Stomach (tissue), 8 donors: ENCODE measurements at regions not wholly inside any gene's neighbourhood (a gene's known extent, or its start where the extent isn't known, plus 50 kb on each side); places are given as distances from the start of the nearest gene placed in this dataset.
"Not testable (repeated sequence)": the region's sequence is repeated elsewhere in the genome, so short reads cannot be mapped to it uniquely, and the experiment has no call there.

Source experiments
- DNase-seq, 2 donors: peaks; one replicate each; pipeline versions ENCODE4 v3.0.0 to v3.0.0-alpha.2; 2013 to 2019
- H3K27ac ChIP-seq, 5 donors: fragments of 200-600 bp in 4 of 5; sonication (generic) in 4 of 5; one replicate each; pipeline ENCODE4 v1.5.1; 2013 to 2019; ENCODE audit warnings: mild to moderate bottlenecking in 1 of 5, moderate library complexity in 1 of 5
- H3K27me3 ChIP-seq, 3 donors: fragments of 200-600 bp; sonication (generic); one replicate each; pipeline ENCODE4 v1.5.1; 2017 to 2019; ENCODE audit warnings: mixed run types in 1 of 3
- H3K36me3 ChIP-seq, 4 donors: fragments of 200-600 bp; sonication (generic); 1 replicate in 3 of 4; 2 replicates in 1 of 4; pipeline ENCODE4 v1.5.1; 2016 to 2019
- H3K4me1 ChIP-seq, 4 donors: fragments of 200-600 bp; sonication (generic); one replicate each; pipeline ENCODE4 v1.5.1; 2016 to 2019
- H3K4me3 ChIP-seq, 4 donors: fragments of 200-600 bp; sonication (generic) in 3 of 4; one replicate each; pipeline ENCODE4 v1.5.1; 2016 to 2019; ENCODE audit warnings: mild to moderate bottlenecking in 1 of 4
- H3K9me3 ChIP-seq, 4 donors: fragments of 200-600 bp; sonication (generic); one replicate each; pipeline ENCODE4 v1.5.1; 2016 to 2019
- EP300 ChIP-seq: sonication (generic); formaldehyde crosslinking; IDR thresholded peaks from one replicate; pipeline ENCODE4 v1.6.1; 2017; ENCODE audit warnings: antibody characterized with exemption
- POLR2A ChIP-seq, 4 donors: fragments of 450-650 bp; IDR thresholded peaks; one replicate each; pipeline ENCODE4 v1.6.1; 2016; ENCODE audit warnings: antibody characterized with exemption in 4 of 4, control low read depth in 2 of 4, mild to moderate bottlenecking in 1 of 4, moderate library complexity in 1 of 4
- POLR2AphosphoS5 ChIP-seq, 3 donors: sonication (generic); formaldehyde crosslinking; IDR thresholded peaks; one replicate each; pipeline ENCODE4 v1.6.1; 2016; ENCODE audit warnings: antibody characterized with exemption in 3 of 3
- WGBS, 5 donors: extraction: QIAGEN DNeasy Blood & Tissue Kit in 3 of 5; methylation state at CpG; one replicate each; pipeline versions ENCODE4 v1.1.5 to v1.1.7; 2013 to 2018; 5-methylcytosine and 5-hydroxymethylcytosine counted together
- intact Hi-C: fragments of 100-400 bp; cut with DNase I; formaldehyde crosslinking; loops from one replicate; pipeline ENCODE4 v1.15.1; 2023; ENCODE audit warnings: low total_unique reads
- TF ChIP-seq, protein P1 (sequence below), 7 experiments: fragments of 450-650 bp in 4 of 7; fragments of 200-600 bp in 3 of 7; sonication (generic) in 3 of 7; IDR thresholded peaks; one replicate each; pipeline ENCODE4 v1.5.1; 2016 to 2019; ENCODE audit warnings: antibody characterized with exemption in 7 of 7, control low read depth in 2 of 7, mild to moderate bottlenecking in 1 of 7
- donor health status: healthy with polysubstance abuse.
- donor health status: Bipolar disorder and iron deficiency.
- donor health status: healthy.

DNA sequence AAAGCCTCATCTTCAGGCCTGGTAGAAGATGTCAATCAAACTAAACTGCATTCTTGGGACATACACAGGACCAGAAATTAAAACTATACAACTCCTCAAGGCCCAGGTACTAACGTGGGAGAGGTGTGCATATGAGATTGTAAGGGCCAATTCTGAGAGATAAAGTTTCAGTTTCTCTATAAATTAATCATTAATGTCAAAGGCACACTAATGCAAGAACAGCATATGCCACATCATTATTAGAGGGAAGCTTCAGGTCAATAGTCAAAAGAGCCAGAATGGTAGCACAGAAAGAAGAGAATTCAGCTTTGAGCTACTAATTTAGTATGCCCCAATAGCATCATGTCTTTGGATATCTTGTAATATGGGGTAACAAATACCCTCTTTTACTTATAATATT lies 744.9 kb upstream of the MGAT4C start:
- Histone ChIP-seq H3K4me3 (no peak overlapping the region), H3K27me3 (no peaks in the 10 kb centered on the region), H3K36me3 (no peaks in the 10 kb centered on the region), H3K9me3 (peaks cover 0 to 8% (median 0%) of the 10 kb centered on the region in 4 donors), H3K27ac (no peak overlapping the region), H3K4me1 (no peaks in the 10 kb centered on the region)
- intact Hi-C loops, result no loop called here
- no peak for DNase-seq
- no peak for TF ChIP-seq POLR2AphosphoS5 (IDR thresholded peaks at IDR 0.05)
- no peak for TF ChIP-seq POLR2A (IDR thresholded peaks at IDR 0.05)
- no peak for TF ChIP-seq EP300
- TF ChIP-seq, protein P1, sequence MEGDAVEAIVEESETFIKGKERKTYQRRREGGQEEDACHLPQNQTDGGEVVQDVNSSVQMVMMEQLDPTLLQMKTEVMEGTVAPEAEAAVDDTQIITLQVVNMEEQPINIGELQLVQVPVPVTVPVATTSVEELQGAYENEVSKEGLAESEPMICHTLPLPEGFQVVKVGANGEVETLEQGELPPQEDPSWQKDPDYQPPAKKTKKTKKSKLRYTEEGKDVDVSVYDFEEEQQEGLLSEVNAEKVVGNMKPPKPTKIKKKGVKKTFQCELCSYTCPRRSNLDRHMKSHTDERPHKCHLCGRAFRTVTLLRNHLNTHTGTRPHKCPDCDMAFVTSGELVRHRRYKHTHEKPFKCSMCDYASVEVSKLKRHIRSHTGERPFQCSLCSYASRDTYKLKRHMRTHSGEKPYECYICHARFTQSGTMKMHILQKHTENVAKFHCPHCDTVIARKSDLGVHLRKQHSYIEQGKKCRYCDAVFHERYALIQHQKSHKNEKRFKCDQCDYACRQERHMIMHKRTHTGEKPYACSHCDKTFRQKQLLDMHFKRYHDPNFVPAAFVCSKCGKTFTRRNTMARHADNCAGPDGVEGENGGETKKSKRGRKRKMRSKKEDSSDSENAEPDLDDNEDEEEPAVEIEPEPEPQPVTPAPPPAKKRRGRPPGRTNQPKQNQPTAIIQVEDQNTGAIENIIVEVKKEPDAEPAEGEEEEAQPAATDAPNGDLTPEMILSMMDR (IDR thresholded peaks at IDR 0.05), result no peak
- WGBS, 5 donors, result 29 to 46% (median 39%) methylated on average over 1 of the region's 1 CpG

DNA sequence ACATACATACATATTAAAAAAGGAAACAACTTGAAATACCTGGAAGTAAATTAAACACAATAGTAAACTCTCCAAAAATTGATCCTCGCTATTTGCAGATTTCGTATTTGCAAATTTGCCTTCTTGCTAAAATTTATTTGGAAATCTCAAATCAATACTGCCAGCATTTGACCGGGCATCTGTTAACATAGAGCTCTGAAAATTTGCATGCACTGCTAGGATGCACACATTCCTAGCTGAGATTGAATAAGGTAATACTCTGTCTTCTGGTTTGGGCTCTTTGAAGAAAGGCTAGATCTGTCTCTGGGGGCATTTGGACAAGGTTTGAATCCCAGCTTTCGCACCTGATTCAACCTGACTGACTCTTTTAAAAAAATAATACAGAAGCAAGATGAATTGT lies 729.1 kb upstream of the MGAT4C start:
- H3K27ac ChIP-seq, result no peak overlapping the region
- H3K4me1 ChIP-seq, result no peaks in the 10 kb centered on the region
- intact Hi-C loops, result no loop called here
- TF ChIP-seq POLR2AphosphoS5 (IDR thresholded peaks at IDR 0.05), result no peak
- TF ChIP-seq POLR2A (IDR thresholded peaks at IDR 0.05), result no peak
- WGBS, 5 donors, result 89 to 98% (median 95%) methylated on average over 4 of the region's 4 CpGs
- H3K9me3 ChIP-seq, result no peaks in the 10 kb centered on the region
- H3K36me3 ChIP-seq, result no peaks in the 10 kb centered on the region
- no peak overlapping the region for H3K4me3 ChIP-seq
- no peaks in the 10 kb centered on the region for H3K27me3 ChIP-seq
- DNase-seq, result no peak

GRCh38 chr12:86970595-86970994 lies 714.4 kb upstream of the MGAT4C start:
- H3K4me3 ChIP-seq, intact Hi-C loops, DNase-seq, H3K27ac ChIP-seq, H3K27me3 ChIP-seq, H3K36me3 ChIP-seq, H3K4me1 ChIP-seq: not testable (repeated sequence)
- 75 to 92% (median 83%) methylated on average over 4 to 7 of the region's 7 CpGs for WGBS, 5 donors
- H3K9me3 ChIP-seq, result peaks cover 0 to 18% (median 6%) of the 10 kb centered on the region in 4 donors

- intact Hi-C loops, result no loop called here
Measured at GRCh38 chr12:86959766-86960458, 703.7 kb upstream of the MGAT4C start.

GRCh38 chr12:86950444-86950843 lies 694.3 kb upstream of the MGAT4C start:
- DNase-seq, result no peak
- Histone ChIP-seq H3K4me1 (no peaks in the 10 kb centered on the region), H3K9me3 (no peaks in the 10 kb centered on the region), H3K27ac (no peak overlapping the region), H3K27me3 (no peaks in the 10 kb centered on the region), H3K36me3 (no peaks in the 10 kb centered on the region), H3K4me3 (no peak overlapping the region)
- 69 to 85% (median 82%) methylated on average over 3 of the region's 3 CpGs for WGBS, 5 donors
- TF ChIP-seq, protein P1 (IDR thresholded peaks at IDR 0.05), result no peak
- no peak for TF ChIP-seq EP300
- no peak for TF ChIP-seq POLR2AphosphoS5 (IDR thresholded peaks at IDR 0.05)
- no peak for TF ChIP-seq POLR2A (IDR thresholded peaks at IDR 0.05)
- intact Hi-C loops, result no loop called here

More at GRCh38 chr12:86959766-86960458, 703.7 kb upstream of the MGAT4C start:
- Histone ChIP-seq H3K4me1 (no peaks in the 10 kb centered on the region), H3K36me3 (no peaks in the 10 kb centered on the region), H3K4me3 (no peak overlapping the region), H3K9me3 (peaks cover 0 to 3% (median 0%) of the 10 kb centered on the region in 4 donors), H3K27me3 (no peaks in the 10 kb centered on the region), H3K27ac (no peak overlapping the region)
- no peak for DNase-seq
- no peak for TF ChIP-seq POLR2AphosphoS5 (IDR thresholded peaks at IDR 0.05)
- no peak for TF ChIP-seq POLR2A (IDR thresholded peaks at IDR 0.05)
- TF ChIP-seq, protein P1 (IDR thresholded peaks at IDR 0.05), result no peak
- TF ChIP-seq EP300, result no peak
- WGBS, 5 donors, result 68 to 85% (median 72%) methylated on average over 5 of the region's 5 CpGs
